ENCODE measurements at regions not wholly inside any gene's neighbourhood (a gene's known extent, or its start where the extent isn't known, plus 50 kb on each side); places are given as distances from the start of the nearest gene placed in this dataset.

DNA sequence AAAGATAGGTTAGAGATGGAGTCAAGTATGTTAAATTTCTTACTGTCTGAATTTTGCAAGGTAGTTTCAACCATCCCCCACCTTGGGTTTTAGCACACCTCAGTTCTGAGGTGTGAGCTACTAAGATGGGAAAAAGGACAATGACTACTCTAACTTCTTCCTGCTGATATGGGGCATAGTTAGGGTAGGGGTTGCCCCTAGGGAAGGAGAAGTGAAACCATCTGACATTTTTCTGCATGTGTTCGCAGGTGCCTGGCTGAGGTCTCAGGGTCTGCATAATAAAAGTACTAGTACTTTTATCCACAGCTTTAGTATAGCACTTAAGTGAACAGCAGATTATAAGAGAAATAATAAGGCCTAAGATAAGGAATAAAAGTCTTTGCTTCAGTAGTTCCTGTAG is 129.5 kb upstream of the CYSLTR1 start:
- DNase-seq, result no peak
- H3K27me3 Mint-ChIP-seq (ENCODE audit: low read depth in 2 of 2), result peaks cover 0 to 9% of the 10 kb centered on the region in 2 donors
- ATAC-seq, result no peak
- no peaks in the 10 kb centered on the region for H3K36me3 Mint-ChIP-seq
- H3K4me3 Mint-ChIP-seq, result no peak overlapping the region
- no peaks in the 10 kb centered on the region for H3K4me1 Mint-ChIP-seq
- Histone ChIP-seq H3K4me3 (ENCODE audit: low read length) (no peak overlapping the region), H3K27me3 (ENCODE audit: control insufficient read depth, insufficient read depth, low read length) (no peaks in the 10 kb centered on the region), H3K4me1 (ENCODE audit: control insufficient read depth, insufficient read depth, low read length) (no peaks in the 10 kb centered on the region), H3K27ac (ENCODE audit: low read length) (no peak overlapping the region), H3K9me3 (ENCODE audit: control insufficient read depth, insufficient read depth, low read length) (no peaks in the 10 kb centered on the region), H3K36me3 (ENCODE audit: control insufficient read depth, insufficient read depth, low read length) (no peaks in the 10 kb centered on the region)
- TF ChIP-seq, protein P1, sequence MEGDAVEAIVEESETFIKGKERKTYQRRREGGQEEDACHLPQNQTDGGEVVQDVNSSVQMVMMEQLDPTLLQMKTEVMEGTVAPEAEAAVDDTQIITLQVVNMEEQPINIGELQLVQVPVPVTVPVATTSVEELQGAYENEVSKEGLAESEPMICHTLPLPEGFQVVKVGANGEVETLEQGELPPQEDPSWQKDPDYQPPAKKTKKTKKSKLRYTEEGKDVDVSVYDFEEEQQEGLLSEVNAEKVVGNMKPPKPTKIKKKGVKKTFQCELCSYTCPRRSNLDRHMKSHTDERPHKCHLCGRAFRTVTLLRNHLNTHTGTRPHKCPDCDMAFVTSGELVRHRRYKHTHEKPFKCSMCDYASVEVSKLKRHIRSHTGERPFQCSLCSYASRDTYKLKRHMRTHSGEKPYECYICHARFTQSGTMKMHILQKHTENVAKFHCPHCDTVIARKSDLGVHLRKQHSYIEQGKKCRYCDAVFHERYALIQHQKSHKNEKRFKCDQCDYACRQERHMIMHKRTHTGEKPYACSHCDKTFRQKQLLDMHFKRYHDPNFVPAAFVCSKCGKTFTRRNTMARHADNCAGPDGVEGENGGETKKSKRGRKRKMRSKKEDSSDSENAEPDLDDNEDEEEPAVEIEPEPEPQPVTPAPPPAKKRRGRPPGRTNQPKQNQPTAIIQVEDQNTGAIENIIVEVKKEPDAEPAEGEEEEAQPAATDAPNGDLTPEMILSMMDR (IDR thresholded peaks at IDR 0.05), result no peak
- no CpG with 5 or more reads among the region's 1 CpG for WGBS (ENCODE audit: insufficient coverage)
- no peak overlapping the region for H3K27ac Mint-ChIP-seq
- H3K9me3 Mint-ChIP-seq, result no peaks in the 10 kb centered on the region
- intact Hi-C loops (cut with micrococcal nuclease), result no loop called here

DNA sequence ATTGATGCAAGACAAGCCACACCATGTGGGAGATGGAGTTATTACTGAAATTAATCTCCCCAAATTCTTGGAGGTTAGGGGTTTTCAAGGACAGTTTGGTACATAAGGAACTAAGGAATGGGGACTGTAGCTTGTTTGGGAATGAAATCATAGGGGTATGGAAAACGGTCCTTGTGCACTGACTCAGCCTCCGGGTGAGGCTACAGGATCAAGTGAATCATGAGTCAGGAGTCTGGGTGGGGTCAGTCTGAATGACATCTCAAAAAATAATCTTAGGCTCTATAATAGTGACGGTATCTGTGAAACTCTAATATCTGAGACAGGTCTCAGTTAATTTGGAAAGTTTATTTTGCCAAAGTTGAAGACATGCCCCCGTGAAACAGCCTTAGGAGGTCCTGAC is 128.5 kb upstream of the CYSLTR1 start:
- Mint-ChIP-seq H3K9me3 (no peaks in the 10 kb centered on the region), H3K27me3 (ENCODE audit: low read depth in 2 of 2) (peaks cover 0 to 9% of the 10 kb centered on the region in 2 donors), H3K27ac (no peak overlapping the region), H3K4me1 (no peaks in the 10 kb centered on the region), H3K36me3 (no peaks in the 10 kb centered on the region), H3K4me3 (no peak overlapping the region)
- Histone ChIP-seq H3K27ac (ENCODE audit: low read length) (no peak overlapping the region), H3K36me3 (ENCODE audit: control insufficient read depth, insufficient read depth, low read length) (no peaks in the 10 kb centered on the region), H3K27me3 (ENCODE audit: control insufficient read depth, insufficient read depth, low read length) (no peaks in the 10 kb centered on the region), H3K4me1 (ENCODE audit: control insufficient read depth, insufficient read depth, low read length) (no peaks in the 10 kb centered on the region), H3K4me3 (ENCODE audit: low read length) (no peak overlapping the region), H3K9me3 (ENCODE audit: control insufficient read depth, insufficient read depth, low read length) (no peaks in the 10 kb centered on the region)
- 94% methylated on average over 3 of the region's 4 CpGs for WGBS (ENCODE audit: insufficient coverage)
- TF ChIP-seq, protein P1 (IDR thresholded peaks at IDR 0.05), result no peak
- intact Hi-C loops (cut with micrococcal nuclease), result no loop called here
- ATAC-seq, result no peak
- no peak for DNase-seq

DNA sequence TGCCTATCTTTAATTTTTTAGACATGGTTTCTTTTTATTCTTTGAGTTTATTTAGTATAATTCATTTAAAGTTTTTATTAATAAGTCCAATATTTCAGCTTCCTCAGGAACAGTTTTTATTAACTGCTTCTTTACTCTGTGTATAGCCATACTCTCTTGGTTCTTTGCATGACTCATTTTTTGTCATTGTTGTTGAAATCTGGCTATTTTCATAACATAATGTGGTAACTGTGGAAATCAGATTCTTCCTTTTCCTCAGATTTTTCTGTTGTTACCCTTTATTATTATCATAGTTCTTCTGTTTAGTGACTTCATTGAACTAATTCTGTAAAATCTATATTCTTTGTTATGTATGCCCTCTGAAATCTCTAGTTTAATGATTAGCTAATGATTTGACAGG is 124.9 kb upstream of the CYSLTR1 start:
- ATAC-seq (no peak), DNase-seq (no peak)
- no peaks in the 10 kb centered on the region for H3K9me3 ChIP-seq (ENCODE audit: control insufficient read depth, insufficient read depth, low read length)
- no peak overlapping the region for H3K4me3 ChIP-seq (ENCODE audit: low read length)
- Mint-ChIP-seq H3K4me3 (no peak overlapping the region), H3K9me3 (peaks cover 0 to 4% of the 10 kb centered on the region in 2 donors), H3K4me1 (no peaks in the 10 kb centered on the region), H3K27ac (no peak overlapping the region), H3K36me3 (no peaks in the 10 kb centered on the region), H3K27me3 (ENCODE audit: low read depth in 2 of 2) (peaks cover 0 to 18% of the 10 kb centered on the region in 2 donors)
- H3K27ac ChIP-seq (ENCODE audit: low read length), result no peak overlapping the region
- intact Hi-C loops (cut with micrococcal nuclease), result no loop called here
- no peaks in the 10 kb centered on the region for H3K27me3 ChIP-seq (ENCODE audit: control insufficient read depth, insufficient read depth, low read length)
- no peaks in the 10 kb centered on the region for H3K4me1 ChIP-seq (ENCODE audit: control insufficient read depth, insufficient read depth, low read length)
- no peaks in the 10 kb centered on the region for H3K36me3 ChIP-seq (ENCODE audit: control insufficient read depth, insufficient read depth, low read length)
- TF ChIP-seq, protein P1 (IDR thresholded peaks at IDR 0.05), result no peak

DNA sequence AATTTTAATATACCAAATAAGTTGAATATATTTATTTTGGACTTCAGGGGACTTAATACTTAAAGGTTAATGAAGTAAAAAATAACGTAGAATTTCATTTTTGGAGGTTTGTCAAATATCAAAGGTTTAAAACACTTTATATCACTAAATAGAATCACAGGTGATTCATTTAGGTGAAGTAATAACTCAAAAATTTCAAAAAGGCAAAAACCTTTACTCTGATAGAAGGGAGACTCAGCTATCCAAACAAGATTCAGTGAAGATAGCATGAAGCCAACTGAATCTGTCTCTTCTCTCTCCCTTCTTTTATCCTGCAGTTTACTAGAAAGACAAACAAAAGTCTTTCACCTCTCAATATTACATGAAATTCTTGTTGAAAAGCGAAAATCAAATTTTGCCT is 110.2 kb upstream of the CYSLTR1 start:
- Mint-ChIP-seq H3K27me3 (ENCODE audit: low read depth in 2 of 2) (peaks cover 0 to 8% of the 10 kb centered on the region in 2 donors), H3K36me3 (no peaks in the 10 kb centered on the region), H3K27ac (no peak overlapping the region), H3K4me3 (no peak overlapping the region), H3K4me1 (no peaks in the 10 kb centered on the region), H3K9me3 (no peaks in the 10 kb centered on the region)
- H3K4me1 ChIP-seq (ENCODE audit: control insufficient read depth, insufficient read depth, low read length), result no peaks in the 10 kb centered on the region
- no peaks in the 10 kb centered on the region for H3K36me3 ChIP-seq (ENCODE audit: control insufficient read depth, insufficient read depth, low read length)
- ATAC-seq (no peak), DNase-seq (no peak)
- no peaks in the 10 kb centered on the region for H3K9me3 ChIP-seq (ENCODE audit: control insufficient read depth, insufficient read depth, low read length)
- H3K27ac ChIP-seq (ENCODE audit: low read length), result no peak overlapping the region
- TF ChIP-seq, protein P1 (IDR thresholded peaks at IDR 0.05), result no peak
- WGBS (ENCODE audit: insufficient coverage), result no CpG with 5 or more reads among the region's 2 CpGs
- no peak overlapping the region for H3K4me3 ChIP-seq (ENCODE audit: low read length)
- H3K27me3 ChIP-seq (ENCODE audit: control insufficient read depth, insufficient read depth, low read length), result no peaks in the 10 kb centered on the region
- intact Hi-C loops (cut with micrococcal nuclease), result no loop called here
